Activated CD4-positive, alpha-beta T cell treated with anti-CD3 and anti-CD28 coated beads, Interleukin-2, Interleukin-6, amounts not matched to agents 100 ng/mL and 50 ng/mL, durations not matched to agents 16 hours and 8 hours (primary cell): ENCODE measurements at regions not wholly inside any gene's neighbourhood (a gene's known extent, or its start where the extent isn't known, plus 50 kb on each side); places are given as distances from the start of the nearest gene placed in this dataset.
"Not testable (repeated sequence)": the region's sequence is repeated elsewhere in the genome, so short reads cannot be mapped to it uniquely, and the experiment has no call there.

ENCODE experiments used
- DNase-seq: peaks from one replicate; pipeline ENCODE4 v3.0.0-alpha.2; 2020

GRCh38 chr13:80830431-80830830 is 489.5 kb upstream of the SPRY2 start:
- DNase-seq, result no peak

- DNase-seq, result no peak
Observed at GRCh38 chr13:80828759-80829158, 487.8 kb upstream of the SPRY2 start.

- DNase-seq, result no peak
Observed at GRCh38 chr13:80825276-80825675, 484.4 kb upstream of the SPRY2 start.

GRCh38 chr13:80824229-80824628 is 483.3 kb upstream of the SPRY2 start:
- DNase-seq, result no peak

GRCh38 chr13:80823472-80823871 is 482.5 kb upstream of the SPRY2 start:
- DNase-seq, result no peak

- DNase-seq, result no peak
Observed at GRCh38 chr13:80821466-80821865, 480.5 kb upstream of the SPRY2 start.

- DNase-seq, result no peak
Observed at GRCh38 chr13:80817979-80818378, 477.1 kb upstream of the SPRY2 start.

- DNase-seq, result no peak
Observed at GRCh38 chr13:80814541-80814940, 473.6 kb upstream of the SPRY2 start.

GRCh38 chr13:80810294-80810693 is 469.4 kb upstream of the SPRY2 start:
- not testable (repeated sequence) for DNase-seq

GRCh38 chr13:80802946-80803345 is 462.0 kb upstream of the SPRY2 start:
- DNase-seq, result no peak

- no peak for DNase-seq
Observed at GRCh38 chr13:80798576-80799133, 457.7 kb upstream of the SPRY2 start.

- no peak for DNase-seq
Observed at GRCh38 chr13:80787604-80788003, 446.7 kb upstream of the SPRY2 start.

GRCh38 chr13:80783926-80784565 is 443.1 kb upstream of the SPRY2 start:
- DNase-seq, result no peak

GRCh38 chr13:80782441-80782840 is 441.5 kb upstream of the SPRY2 start:
- DNase-seq, result no peak

- DNase-seq, result no peak
Observed at GRCh38 chr13:80778297-80778696, 437.4 kb upstream of the SPRY2 start.

GRCh38 chr13:80757694-80758093 is 416.8 kb upstream of the SPRY2 start:
- DNase-seq, result no peak

GRCh38 chr13:80755910-80756309 is 415.0 kb upstream of the SPRY2 start:
- DNase-seq, result no peak

GRCh38 chr13:80754441-80754840 is 413.5 kb upstream of the SPRY2 start:
- DNase-seq, result no peak

GRCh38 chr13:80753866-80754265 is 412.9 kb upstream of the SPRY2 start:
- no peak for DNase-seq

- no peak for DNase-seq
Observed at GRCh38 chr13:80751854-80752253, 410.9 kb upstream of the SPRY2 start.

- no peak for DNase-seq
Observed at GRCh38 chr13:80744147-80744914, 403.4 kb upstream of the SPRY2 start.

GRCh38 chr13:80742033-80742432 is 401.1 kb upstream of the SPRY2 start:
- no peak for DNase-seq

GRCh38 chr13:80740071-80740470 is 399.1 kb upstream of the SPRY2 start:
- DNase-seq, result no peak

GRCh38 chr13:80737513-80737912 is 396.6 kb upstream of the SPRY2 start:
- DNase-seq, result no peak
